LNCaP clone FGC (cell line): ENCODE measurements at regions not wholly inside any gene's neighbourhood (a gene's known extent, or its start where the extent isn't known, plus 50 kb on each side); places are given as distances from the start of the nearest gene placed in this dataset.
"Not testable (repeated sequence)": the region's sequence is repeated elsewhere in the genome, so short reads cannot be mapped to it uniquely, and the experiment has no call there.

Source experiments
- DNase-seq: peaks from one replicate; pipeline ENCODE4 v3.0.0-alpha.2; 2011; ENCODE audit warnings: low read depth
- H3K4me3 ChIP-seq: 2 replicates; pipeline ENCODE4 v1.5.1; 2011; ENCODE audit warnings: mild to moderate bottlenecking, low read depth, low read length, control low read depth
- TF ChIP-seq, protein P1 (sequence below): IDR thresholded peaks from 2 replicates; pipeline ENCODE4 v1.5.1; 2012; ENCODE audit warnings: mild to moderate bottlenecking; ENCODE audit not compliant: control insufficient read depth, insufficient read depth; ENCODE audit errors: extremely low read depth

DNA sequence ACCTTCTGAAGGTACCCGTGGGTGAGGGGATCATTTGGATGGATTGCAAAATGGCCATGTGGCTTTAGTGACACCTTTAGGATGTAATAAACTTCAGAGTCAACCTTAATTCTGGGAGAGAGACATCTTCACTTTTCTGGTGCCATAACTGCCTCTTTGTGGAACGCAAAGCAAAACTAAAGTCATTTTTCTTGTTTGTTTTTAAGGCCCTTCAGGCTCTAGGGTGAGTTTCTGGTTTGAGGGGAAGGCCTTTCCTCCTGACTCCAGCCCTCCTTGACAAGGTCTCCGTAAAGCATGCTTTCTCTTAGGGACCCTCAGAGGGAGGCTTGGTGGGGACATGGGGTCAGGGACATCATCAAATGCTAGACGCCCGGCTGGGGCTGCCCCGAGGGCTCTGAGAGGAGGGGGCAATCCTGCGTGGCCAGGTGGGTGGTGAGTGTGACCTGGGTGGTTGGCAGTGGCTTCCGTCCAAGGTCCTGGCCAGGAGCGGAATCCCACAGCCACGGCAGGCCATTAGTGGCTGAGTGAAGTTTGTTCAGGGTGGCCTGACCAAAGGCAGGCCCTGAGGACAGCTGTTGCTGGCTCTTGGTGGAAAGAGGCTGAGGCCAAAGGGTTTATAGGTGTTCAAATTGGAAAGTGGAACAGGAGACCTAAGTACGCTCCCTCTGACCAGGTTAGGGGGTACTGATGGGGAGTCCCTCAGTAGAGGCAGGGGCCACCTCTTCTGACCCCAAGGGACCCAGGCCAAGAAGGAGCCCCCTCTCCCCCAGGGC lies 112.2 kb downstream of the METRNL start:
- no peak for DNase-seq
- TF ChIP-seq, protein P1, sequence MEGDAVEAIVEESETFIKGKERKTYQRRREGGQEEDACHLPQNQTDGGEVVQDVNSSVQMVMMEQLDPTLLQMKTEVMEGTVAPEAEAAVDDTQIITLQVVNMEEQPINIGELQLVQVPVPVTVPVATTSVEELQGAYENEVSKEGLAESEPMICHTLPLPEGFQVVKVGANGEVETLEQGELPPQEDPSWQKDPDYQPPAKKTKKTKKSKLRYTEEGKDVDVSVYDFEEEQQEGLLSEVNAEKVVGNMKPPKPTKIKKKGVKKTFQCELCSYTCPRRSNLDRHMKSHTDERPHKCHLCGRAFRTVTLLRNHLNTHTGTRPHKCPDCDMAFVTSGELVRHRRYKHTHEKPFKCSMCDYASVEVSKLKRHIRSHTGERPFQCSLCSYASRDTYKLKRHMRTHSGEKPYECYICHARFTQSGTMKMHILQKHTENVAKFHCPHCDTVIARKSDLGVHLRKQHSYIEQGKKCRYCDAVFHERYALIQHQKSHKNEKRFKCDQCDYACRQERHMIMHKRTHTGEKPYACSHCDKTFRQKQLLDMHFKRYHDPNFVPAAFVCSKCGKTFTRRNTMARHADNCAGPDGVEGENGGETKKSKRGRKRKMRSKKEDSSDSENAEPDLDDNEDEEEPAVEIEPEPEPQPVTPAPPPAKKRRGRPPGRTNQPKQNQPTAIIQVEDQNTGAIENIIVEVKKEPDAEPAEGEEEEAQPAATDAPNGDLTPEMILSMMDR, result no peak
- no peak overlapping the region for H3K4me3 ChIP-seq

DNA sequence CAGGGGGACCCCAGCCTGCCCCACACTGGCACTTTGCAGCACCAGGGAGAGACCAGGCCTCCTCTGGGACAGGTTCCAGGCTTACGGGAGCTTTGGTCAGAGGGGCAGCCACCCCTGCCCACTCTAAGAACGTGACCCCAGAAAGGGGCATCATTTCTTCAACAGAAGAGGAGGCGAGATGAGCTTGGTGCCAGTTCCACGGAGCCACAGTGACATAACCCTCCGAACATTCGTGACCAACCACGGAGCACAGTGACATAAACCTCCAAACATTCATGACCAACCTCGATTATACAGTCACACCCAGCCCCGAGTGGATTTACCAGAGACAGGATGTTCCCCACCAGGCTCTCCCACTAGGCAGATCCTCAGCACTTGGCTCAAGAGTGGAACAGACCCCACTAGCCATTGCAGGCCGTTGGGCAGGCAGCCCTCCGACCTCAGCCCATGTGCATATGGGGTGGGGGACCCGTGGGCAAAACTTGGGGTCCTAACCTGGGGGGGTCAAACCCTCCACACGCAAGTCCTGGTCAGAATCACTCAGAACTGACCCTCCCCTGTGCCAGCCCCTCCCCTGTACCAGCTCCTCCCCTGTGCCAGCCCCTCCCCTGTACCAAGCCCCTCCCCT lies 112.9 kb downstream of the METRNL start:
- DNase-seq, result no peak

DNA sequence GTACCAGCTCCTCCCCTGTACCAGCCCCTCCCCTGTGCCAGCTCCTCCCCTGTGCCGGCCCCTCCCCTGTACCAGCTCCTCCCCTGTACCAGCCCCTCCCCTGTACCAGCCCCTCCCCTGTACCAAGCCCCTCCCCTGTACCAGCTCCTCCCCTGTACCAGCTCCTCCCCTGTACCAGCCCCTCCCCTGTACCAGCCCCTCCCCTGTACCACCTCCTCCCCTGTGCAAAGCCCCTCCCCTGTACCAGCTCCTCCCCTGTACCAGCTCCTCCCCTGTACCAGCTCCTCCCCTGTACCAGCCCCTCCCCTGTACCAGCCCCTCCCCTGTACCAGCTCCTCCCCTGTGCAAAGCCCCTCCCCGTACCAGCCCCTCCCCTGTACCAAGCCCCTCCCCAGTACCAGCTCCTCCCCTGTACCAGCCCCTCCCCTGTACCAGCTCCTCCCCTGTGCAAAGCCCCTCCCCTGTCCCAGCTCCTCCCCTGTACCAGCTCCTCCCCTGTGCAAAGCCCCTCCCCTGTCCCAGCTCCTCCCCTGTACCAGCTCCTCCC lies 113.5 kb downstream of the METRNL start:
- peak; percentile 7 for DNase-seq
- not testable (repeated sequence) for H3K4me3 ChIP-seq

More for the DNA sequence above, 112.9 kb downstream of the METRNL start:
- TF ChIP-seq, protein P1, result no peak
- H3K4me3 ChIP-seq, result no peak overlapping the region

DNA sequence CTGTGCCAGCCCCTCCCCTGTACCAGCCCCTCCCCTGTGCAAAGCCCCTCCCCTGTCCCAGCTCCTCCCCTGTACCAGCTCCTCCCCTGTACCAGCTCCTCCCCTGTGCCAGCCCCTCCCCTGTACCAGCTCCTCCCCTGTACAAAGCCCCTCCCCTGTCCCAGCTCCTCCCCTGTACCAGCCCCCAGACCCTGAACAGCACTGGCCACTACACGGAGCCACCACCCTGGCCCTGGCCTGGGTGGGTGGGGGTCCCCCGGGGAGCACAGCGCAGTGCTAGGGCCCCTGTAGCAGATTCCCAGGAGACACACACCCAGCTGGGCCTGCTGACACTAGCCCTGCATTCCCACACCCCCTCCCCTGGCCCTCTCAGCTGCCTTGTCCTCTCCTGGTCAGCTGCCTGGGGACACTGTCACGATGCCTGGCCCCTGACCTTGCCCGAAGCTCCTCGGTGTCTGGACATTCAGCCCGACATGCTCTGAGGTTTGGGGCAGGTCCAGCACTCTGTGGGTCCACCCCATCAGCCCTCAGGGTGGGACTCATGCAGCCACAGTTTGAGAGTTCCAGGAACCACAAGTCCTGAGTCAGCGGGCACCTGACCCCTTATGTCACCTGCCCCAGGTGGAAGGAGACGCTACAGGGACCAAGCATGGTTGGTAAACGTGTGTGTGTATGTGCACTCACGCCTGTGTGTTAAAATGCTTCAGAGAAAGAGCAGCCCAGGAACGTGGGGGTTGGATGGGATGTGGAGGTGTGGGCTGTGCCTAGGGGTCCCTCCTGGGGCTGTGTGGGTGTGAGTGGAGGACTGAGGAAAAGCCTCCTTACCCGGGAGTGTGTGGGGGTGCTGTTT lies 114.2 kb downstream of the METRNL start:
- TF ChIP-seq, protein P1, result no peak
- no peak overlapping the region for H3K4me3 ChIP-seq
- DNase-seq, result no peak

DNA sequence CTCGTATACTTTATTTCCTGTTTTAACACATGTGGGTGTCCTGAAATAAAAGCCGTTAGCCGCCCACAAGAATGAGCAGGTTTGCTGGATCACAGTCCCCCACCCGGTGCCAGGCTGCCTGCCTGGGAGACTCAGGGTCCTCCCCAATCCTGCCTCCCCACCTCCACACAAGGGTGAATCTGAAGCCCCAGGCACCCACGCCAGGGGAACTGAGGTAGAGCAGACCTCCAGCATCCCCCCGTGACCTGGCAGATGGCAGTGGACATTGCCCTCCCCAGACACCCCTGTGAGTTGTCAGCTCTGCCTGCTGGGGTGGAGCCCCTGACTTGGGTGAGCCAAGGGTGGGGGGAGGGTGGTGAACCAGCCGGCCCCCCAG lies 114.8 kb downstream of the METRNL start:
- H3K4me3 ChIP-seq, result no peak overlapping the region
- DNase-seq, result no peak
- TF ChIP-seq, protein P1, result no peak

DNA sequence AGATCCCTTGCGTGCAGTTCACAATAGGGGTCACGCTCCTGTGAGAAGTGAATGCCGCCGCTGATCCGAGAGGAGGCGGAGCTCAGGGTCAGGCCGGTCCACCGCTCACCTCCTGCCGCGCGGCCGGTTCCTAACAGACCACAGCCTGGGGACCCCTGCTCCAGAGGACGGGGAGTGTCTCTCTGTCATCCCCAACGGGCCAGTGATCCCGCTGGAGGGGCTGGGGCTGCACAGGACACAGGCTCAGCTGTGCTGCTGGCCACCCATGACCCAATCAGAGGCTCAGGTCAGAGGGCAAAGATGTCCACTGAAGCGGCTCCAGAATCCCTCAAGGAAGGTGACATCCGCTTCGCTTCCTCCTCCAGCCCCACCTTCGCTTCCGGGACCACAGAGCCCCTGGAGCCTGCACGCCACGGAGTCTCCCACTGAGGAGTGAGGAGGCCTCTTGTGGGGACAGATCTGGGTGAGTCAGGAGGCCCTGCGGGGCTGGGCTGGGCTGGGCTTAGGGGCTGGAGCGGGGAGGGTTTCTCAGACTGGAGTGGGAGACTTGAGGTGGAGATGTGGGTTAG lies 115.4 kb downstream of the METRNL start:
- TF ChIP-seq, protein P1, result no peak

More for the DNA sequence above, 115.4 kb downstream of the METRNL start:
- DNase-seq, result no peak
- no peak overlapping the region for H3K4me3 ChIP-seq
